ENCODE measurements at regions not wholly inside any gene's neighbourhood (a gene's known extent, or its start where the extent isn't known, plus 50 kb on each side); places are given as distances from the start of the nearest gene placed in this dataset.
A peak's percentile ranks its signal among the peaks of the same experiment; 100 is the strongest.

DNA sequence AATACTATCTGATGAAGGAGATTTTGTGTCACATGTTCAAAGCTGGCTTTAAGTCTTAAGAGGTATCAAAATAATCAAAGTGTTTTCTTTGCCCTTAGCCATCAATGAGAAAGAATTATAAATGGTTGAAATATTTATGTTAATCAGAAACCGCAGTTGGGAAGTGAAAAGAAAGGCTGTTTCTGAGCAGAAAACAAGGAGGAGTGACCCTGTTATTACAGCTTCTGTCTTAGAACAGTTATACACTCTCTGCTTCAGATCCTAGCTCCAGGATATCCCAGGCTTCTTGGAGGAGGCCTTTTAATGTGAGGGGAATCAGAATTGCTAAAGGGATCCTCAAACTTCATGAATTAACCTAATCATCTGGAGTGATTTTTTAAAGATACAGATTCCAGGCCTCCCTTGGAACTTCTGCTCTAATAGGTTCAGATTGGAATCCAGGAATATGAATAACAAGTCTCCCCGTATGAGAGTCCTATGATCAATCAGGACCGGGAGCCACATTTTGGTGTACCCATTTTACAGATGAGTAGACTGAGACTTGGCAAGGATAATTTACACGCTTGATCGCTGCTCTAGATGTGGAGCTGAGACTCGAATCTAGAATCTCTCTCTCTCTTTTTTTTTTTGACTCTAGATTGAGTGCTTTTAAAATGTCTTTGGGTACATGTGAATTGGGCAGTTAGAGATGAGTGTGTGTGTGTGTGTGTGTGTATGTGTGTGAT lies 50.8 kb upstream of the JAG1 start:
- H3K9me3 ChIP-seq (ENCODE audit: control extremely low read depth in 1 of 5, control insufficient read depth in 4 of 5, insufficient read depth in 2 of 5, low read depth in 1 of 5, low read length in 4 of 5) = no peaks in the 10 kb centered on the region

DNA sequence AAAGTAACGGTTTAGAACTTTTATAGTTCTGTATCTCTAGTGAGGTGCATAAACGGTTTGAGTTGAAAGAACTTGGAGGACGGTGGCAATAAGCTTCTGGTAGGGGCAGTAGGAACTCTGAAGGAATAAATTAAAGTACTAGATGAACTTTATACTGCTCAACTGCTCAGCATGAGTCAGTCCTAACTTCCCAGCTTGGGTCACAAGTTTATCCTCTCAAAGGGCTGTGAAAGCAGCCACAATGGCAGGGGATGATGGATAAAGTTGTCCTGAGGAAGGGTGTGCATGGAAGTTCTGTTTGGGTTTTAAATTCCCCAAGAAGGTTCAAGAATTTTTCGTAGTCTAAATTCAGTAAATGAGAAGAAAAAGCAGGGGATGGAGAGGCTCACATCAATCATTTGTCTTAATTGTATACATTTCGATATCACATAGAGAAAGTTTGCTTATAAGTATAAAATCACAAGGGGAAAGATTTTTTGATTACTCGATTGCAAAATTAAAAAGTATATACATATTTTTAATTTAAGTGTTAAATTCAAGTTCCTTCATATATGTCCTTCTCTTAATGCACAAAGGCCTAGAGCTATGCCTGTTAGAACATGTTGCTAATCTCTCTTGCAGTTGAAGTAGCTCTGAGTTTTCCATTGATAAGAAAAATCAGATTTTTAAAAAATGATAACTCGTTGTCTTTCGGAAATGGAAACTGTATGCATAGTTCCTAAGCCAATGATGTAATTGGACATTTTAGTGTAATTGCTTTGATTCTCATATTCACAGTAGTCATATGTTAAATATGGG lies 55.3 kb upstream of the JAG1 start:
- no peaks in the 10 kb centered on the region for H3K27me3 ChIP-seq (replicated peaks in 2 of 5; ENCODE audit: control insufficient read depth in 4 of 5, insufficient read depth in 5 of 5, low read length in 4 of 5)
- DNase-seq = no peak
- no peak overlapping the region for H3K4me3 ChIP-seq (ENCODE audit: control insufficient read depth in 1 of 7, extremely low read depth in 1 of 7, insufficient read depth in 4 of 7, low read depth in 2 of 7, low read length in 6 of 7)
- WGBS (ENCODE audit: insufficient coverage) = 91% methylated on average over 4 of the region's 8 CpGs
- H3K27ac ChIP-seq (ENCODE audit: insufficient read depth in 1 of 2, low read depth in 1 of 2, low read length in 2 of 2, poor library complexity in 1 of 2, severe bottlenecking in 2 of 2) = no peak overlapping the region
- H3K4me1 ChIP-seq (ENCODE audit: control extremely low read depth in 1 of 4, control insufficient read depth in 4 of 4, insufficient read depth in 4 of 4, low read length in 3 of 4) = no peaks in the 10 kb centered on the region
- CTCF ChIA-PET = no interaction called here
- no peaks in the 10 kb centered on the region for H3K9me3 ChIP-seq (ENCODE audit: control extremely low read depth in 1 of 5, control insufficient read depth in 4 of 5, insufficient read depth in 2 of 5, low read depth in 1 of 5, low read length in 4 of 5)
- no peaks in the 10 kb centered on the region for H3K36me3 ChIP-seq (ENCODE audit: control insufficient read depth in 4 of 4, insufficient read depth in 4 of 4, low read length in 3 of 4)
- POLR2A ChIA-PET = no interaction called here

More for the DNA sequence above, 50.8 kb upstream of the JAG1 start:
- ChIA-PET POLR2A (no interaction called here), CTCF (interaction anchor here (0.6 kb wide), 2 partner anchors 360 to 1106 kb away, joined by 3 read pairs; no protein-coding TSS in a partner anchor)
- Histone ChIP-seq H3K4me1 (ENCODE audit: control extremely low read depth in 1 of 4, control insufficient read depth in 4 of 4, insufficient read depth in 4 of 4, low read length in 3 of 4) (no peaks in the 10 kb centered on the region), H3K36me3 (ENCODE audit: control insufficient read depth in 4 of 4, insufficient read depth in 4 of 4, low read length in 3 of 4) (no peaks in the 10 kb centered on the region), H3K27ac (ENCODE audit: insufficient read depth in 1 of 2, low read depth in 1 of 2, low read length in 2 of 2, poor library complexity in 1 of 2, severe bottlenecking in 2 of 2) (no peak overlapping the region), H3K27me3 (replicated peaks in 2 of 5; ENCODE audit: control insufficient read depth in 4 of 5, insufficient read depth in 5 of 5, low read length in 4 of 5) (peaks cover 0 to 2% (median 0%) of the 10 kb centered on the region in 5 experiments), H3K4me3 (ENCODE audit: control insufficient read depth in 1 of 7, extremely low read depth in 1 of 7, insufficient read depth in 4 of 7, low read depth in 2 of 7, low read length in 6 of 7) (no peak overlapping the region)
- WGBS (ENCODE audit: insufficient coverage) = 100% methylated on average over 6 of the region's 6 CpGs
- DNase-seq = peak in 1 of 3 donors; percentile 1

- Histone ChIP-seq H3K27me3 (replicated peaks in 2 of 5; ENCODE audit: control insufficient read depth in 4 of 5, insufficient read depth in 5 of 5, low read length in 4 of 5) (no peaks in the 10 kb centered on the region), H3K4me1 (ENCODE audit: control extremely low read depth in 1 of 4, control insufficient read depth in 4 of 4, insufficient read depth in 4 of 4, low read length in 3 of 4) (no peaks in the 10 kb centered on the region), H3K36me3 (ENCODE audit: control insufficient read depth in 4 of 4, insufficient read depth in 4 of 4, low read length in 3 of 4) (no peaks in the 10 kb centered on the region), H3K27ac (ENCODE audit: insufficient read depth in 1 of 2, low read depth in 1 of 2, low read length in 2 of 2, poor library complexity in 1 of 2, severe bottlenecking in 2 of 2) (no peak overlapping the region), H3K4me3 (ENCODE audit: control insufficient read depth in 1 of 7, extremely low read depth in 1 of 7, insufficient read depth in 4 of 7, low read depth in 2 of 7, low read length in 6 of 7) (no peak overlapping the region), H3K9me3 (ENCODE audit: control extremely low read depth in 1 of 5, control insufficient read depth in 4 of 5, insufficient read depth in 2 of 5, low read depth in 1 of 5, low read length in 4 of 5) (no peaks in the 10 kb centered on the region)
- ChIA-PET POLR2A (no interaction called here), CTCF (no interaction called here)
- DNase-seq = no peak
Observed at GRCh38 chr20:10729785-10730184, 56.0 kb upstream of the JAG1 start.

- POLR2A ChIA-PET = no interaction called here
- no peak overlapping the region for H3K27ac ChIP-seq (ENCODE audit: insufficient read depth in 1 of 2, low read depth in 1 of 2, low read length in 2 of 2, poor library complexity in 1 of 2, severe bottlenecking in 2 of 2)
- H3K4me3 ChIP-seq (ENCODE audit: control insufficient read depth in 1 of 7, extremely low read depth in 1 of 7, insufficient read depth in 4 of 7, low read depth in 2 of 7, low read length in 6 of 7) = no peak overlapping the region
- H3K36me3 ChIP-seq (ENCODE audit: control insufficient read depth in 4 of 4, insufficient read depth in 4 of 4, low read length in 3 of 4) = no peaks in the 10 kb centered on the region
- H3K27me3 ChIP-seq (replicated peaks in 2 of 5; ENCODE audit: control insufficient read depth in 4 of 5, insufficient read depth in 5 of 5, low read length in 4 of 5) = no peaks in the 10 kb centered on the region
- DNase-seq = no peak
- CTCF ChIA-PET = no interaction called here
- H3K4me1 ChIP-seq (ENCODE audit: control extremely low read depth in 1 of 4, control insufficient read depth in 4 of 4, insufficient read depth in 4 of 4, low read length in 3 of 4) = no peaks in the 10 kb centered on the region
- WGBS (ENCODE audit: insufficient coverage) = no CpG with 5 or more reads among the region's 1 CpG
- H3K9me3 ChIP-seq (ENCODE audit: control extremely low read depth in 1 of 5, control insufficient read depth in 4 of 5, insufficient read depth in 2 of 5, low read depth in 1 of 5, low read length in 4 of 5) = no peaks in the 10 kb centered on the region
Observed at GRCh38 chr20:10730629-10731183, 56.9 kb upstream of the JAG1 start.

- Histone ChIP-seq H3K27ac (ENCODE audit: insufficient read depth in 1 of 2, low read depth in 1 of 2, low read length in 2 of 2, poor library complexity in 1 of 2, severe bottlenecking in 2 of 2) (no peak overlapping the region), H3K9me3 (ENCODE audit: control extremely low read depth in 1 of 5, control insufficient read depth in 4 of 5, insufficient read depth in 2 of 5, low read depth in 1 of 5, low read length in 4 of 5) (no peaks in the 10 kb centered on the region), H3K27me3 (replicated peaks in 2 of 5; ENCODE audit: control insufficient read depth in 4 of 5, insufficient read depth in 5 of 5, low read length in 4 of 5) (no peaks in the 10 kb centered on the region), H3K36me3 (ENCODE audit: control insufficient read depth in 4 of 4, insufficient read depth in 4 of 4, low read length in 3 of 4) (no peaks in the 10 kb centered on the region), H3K4me1 (ENCODE audit: control extremely low read depth in 1 of 4, control insufficient read depth in 4 of 4, insufficient read depth in 4 of 4, low read length in 3 of 4) (no peaks in the 10 kb centered on the region), H3K4me3 (ENCODE audit: control insufficient read depth in 1 of 7, extremely low read depth in 1 of 7, insufficient read depth in 4 of 7, low read depth in 2 of 7, low read length in 6 of 7) (no peak overlapping the region)
- CTCF ChIA-PET = no interaction called here
- 82% methylated on average over 2 of the region's 6 CpGs for WGBS (ENCODE audit: insufficient coverage)
- POLR2A ChIA-PET = no interaction called here
- no peak for DNase-seq
Observed at GRCh38 chr20:10731190-10731965, 57.6 kb upstream of the JAG1 start.

DNA sequence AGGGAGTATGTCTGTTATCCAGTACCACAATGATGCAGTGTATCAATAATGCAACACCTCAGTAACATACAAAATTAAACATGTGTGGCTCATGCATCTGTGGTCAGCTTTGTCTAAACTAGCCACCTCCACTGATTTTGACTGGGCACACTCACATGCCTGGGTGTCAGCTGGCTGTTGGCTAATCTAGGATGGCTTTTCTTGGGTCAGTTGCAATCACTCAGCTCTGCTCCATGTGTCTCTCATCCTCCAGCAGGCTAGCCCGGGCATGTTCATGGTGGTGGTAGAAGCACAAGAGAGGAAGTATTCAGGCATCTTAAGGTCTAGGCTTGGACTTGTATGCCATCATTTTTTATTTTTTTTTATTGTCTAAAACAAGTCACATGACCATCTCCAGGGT lies 59.3 kb upstream of the JAG1 start:
- Histone ChIP-seq H3K4me1 (ENCODE audit: control extremely low read depth in 1 of 4, control insufficient read depth in 4 of 4, insufficient read depth in 4 of 4, low read length in 3 of 4) (no peaks in the 10 kb centered on the region), H3K4me3 (ENCODE audit: control insufficient read depth in 1 of 7, extremely low read depth in 1 of 7, insufficient read depth in 4 of 7, low read depth in 2 of 7, low read length in 6 of 7) (no peak overlapping the region), H3K27me3 (replicated peaks in 2 of 5; ENCODE audit: control insufficient read depth in 4 of 5, insufficient read depth in 5 of 5, low read length in 4 of 5) (no peaks in the 10 kb centered on the region), H3K9me3 (ENCODE audit: control extremely low read depth in 1 of 5, control insufficient read depth in 4 of 5, insufficient read depth in 2 of 5, low read depth in 1 of 5, low read length in 4 of 5) (no peaks in the 10 kb centered on the region), H3K27ac (ENCODE audit: insufficient read depth in 1 of 2, low read depth in 1 of 2, low read length in 2 of 2, poor library complexity in 1 of 2, severe bottlenecking in 2 of 2) (no peak overlapping the region), H3K36me3 (ENCODE audit: control insufficient read depth in 4 of 4, insufficient read depth in 4 of 4, low read length in 3 of 4) (no peaks in the 10 kb centered on the region)
- ChIA-PET POLR2A (no interaction called here), CTCF (interaction anchor here (1.2 kb wide), 1 partner anchor 14 kb away, joined by 4 read pairs; no protein-coding TSS in a partner anchor)
- WGBS (ENCODE audit: insufficient coverage) = 86% methylated on average over 1 of the region's 1 CpG
- no peak for DNase-seq
